Fibroblast of lung (primary cell): ENCODE measurements at regions not wholly inside any gene's neighbourhood (a gene's known extent, or its start where the extent isn't known, plus 50 kb on each side); places are given as distances from the start of the nearest gene placed in this dataset.

Experiments used
- EZH2 ChIP-seq: IDR thresholded peaks from 2 replicates; pipeline ENCODE4 v1.5.1; 2012; ENCODE audit warnings: low read length, control low read depth, mild to moderate bottlenecking; ENCODE audit errors: missing control alignments
- TF ChIP-seq, protein P1 (sequence below), 2 donors: IDR thresholded peaks in 1 of 2; conservative IDR thresholded peaks in 1 of 2; 1 replicate in 1 of 2; 2 replicates in 1 of 2; pipeline ENCODE4 v1.5.1; 2011 to 2012; ENCODE audit warnings: low read length in 2 of 2, control low read depth in 1 of 2, inconsistent platforms in 1 of 2, low read depth in 1 of 2, mild to moderate bottlenecking in 1 of 2

DNA sequence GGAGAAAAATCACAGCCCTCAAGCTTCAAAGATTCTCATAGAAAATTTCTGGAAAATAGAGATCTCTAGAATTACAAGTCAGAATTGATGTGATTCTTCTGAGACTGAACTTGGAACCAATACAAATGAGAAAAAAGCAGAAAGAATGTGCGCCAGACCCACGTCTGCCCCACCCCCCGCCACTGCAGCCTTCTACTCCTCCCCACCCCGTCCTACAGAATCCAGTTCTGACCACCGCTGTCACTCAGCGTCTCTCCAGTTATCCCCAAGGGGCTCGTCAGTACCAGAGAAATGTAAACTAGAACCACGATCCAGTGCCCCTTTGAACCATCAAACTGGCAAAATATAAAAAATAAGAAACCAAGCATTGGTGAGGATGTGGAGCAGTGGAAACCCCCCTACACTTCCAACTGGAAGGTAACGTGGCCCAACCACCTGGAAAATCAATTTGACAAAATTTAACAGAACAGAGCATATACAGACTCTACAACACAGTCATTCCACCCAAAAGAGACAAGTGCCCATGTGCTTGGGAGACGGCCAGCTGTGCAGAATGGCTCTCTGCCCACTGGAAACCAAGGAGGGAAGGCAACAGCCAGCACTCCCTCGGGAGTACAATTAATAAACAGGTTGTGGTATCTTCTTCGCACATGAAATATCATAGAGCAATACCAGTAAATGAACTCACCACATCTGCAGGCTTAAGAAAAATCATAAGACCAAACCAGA lies 397.9 kb downstream of the TNS3 start:
- TF ChIP-seq, protein P1, sequence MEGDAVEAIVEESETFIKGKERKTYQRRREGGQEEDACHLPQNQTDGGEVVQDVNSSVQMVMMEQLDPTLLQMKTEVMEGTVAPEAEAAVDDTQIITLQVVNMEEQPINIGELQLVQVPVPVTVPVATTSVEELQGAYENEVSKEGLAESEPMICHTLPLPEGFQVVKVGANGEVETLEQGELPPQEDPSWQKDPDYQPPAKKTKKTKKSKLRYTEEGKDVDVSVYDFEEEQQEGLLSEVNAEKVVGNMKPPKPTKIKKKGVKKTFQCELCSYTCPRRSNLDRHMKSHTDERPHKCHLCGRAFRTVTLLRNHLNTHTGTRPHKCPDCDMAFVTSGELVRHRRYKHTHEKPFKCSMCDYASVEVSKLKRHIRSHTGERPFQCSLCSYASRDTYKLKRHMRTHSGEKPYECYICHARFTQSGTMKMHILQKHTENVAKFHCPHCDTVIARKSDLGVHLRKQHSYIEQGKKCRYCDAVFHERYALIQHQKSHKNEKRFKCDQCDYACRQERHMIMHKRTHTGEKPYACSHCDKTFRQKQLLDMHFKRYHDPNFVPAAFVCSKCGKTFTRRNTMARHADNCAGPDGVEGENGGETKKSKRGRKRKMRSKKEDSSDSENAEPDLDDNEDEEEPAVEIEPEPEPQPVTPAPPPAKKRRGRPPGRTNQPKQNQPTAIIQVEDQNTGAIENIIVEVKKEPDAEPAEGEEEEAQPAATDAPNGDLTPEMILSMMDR (conservative IDR thresholded peaks at IDR 0.05 in 1 of 2, IDR thresholded peaks at IDR 0.05 in 1 of 2; ENCODE audit: low read depth in 1 of 2, low read length in 2 of 2), result no peak
- no peak for TF ChIP-seq EZH2
